HL-60 (cell line): ENCODE measurements at regions not wholly inside any gene's neighbourhood (a gene's known extent, or its start where the extent isn't known, plus 50 kb on each side); places are given as distances from the start of the nearest gene placed in this dataset.

ENCODE experiments used
- GABPA ChIP-seq: IDR thresholded peaks from 2 replicates; pipeline ENCODE4 v1.6.1; 2012; ENCODE audit warnings: low read depth
- POLR2AphosphoS5 ChIP-seq: IDR thresholded peaks from 2 replicates; pipeline ENCODE4 v1.6.1; 2012; ENCODE audit warnings: low read depth
- SPI1 ChIP-seq: IDR thresholded peaks from 2 replicates; pipeline ENCODE4 v1.6.1; 2012; ENCODE audit warnings: low read depth, mild to moderate bottlenecking, borderline replicate concordance
- TF ChIP-seq, protein P1 (sequence below): IDR thresholded peaks from one replicate; pipeline ENCODE4 v1.5.1; 2011; ENCODE audit warnings: low read length, control low read depth, inconsistent platforms; ENCODE audit not compliant: insufficient read depth

DNA sequence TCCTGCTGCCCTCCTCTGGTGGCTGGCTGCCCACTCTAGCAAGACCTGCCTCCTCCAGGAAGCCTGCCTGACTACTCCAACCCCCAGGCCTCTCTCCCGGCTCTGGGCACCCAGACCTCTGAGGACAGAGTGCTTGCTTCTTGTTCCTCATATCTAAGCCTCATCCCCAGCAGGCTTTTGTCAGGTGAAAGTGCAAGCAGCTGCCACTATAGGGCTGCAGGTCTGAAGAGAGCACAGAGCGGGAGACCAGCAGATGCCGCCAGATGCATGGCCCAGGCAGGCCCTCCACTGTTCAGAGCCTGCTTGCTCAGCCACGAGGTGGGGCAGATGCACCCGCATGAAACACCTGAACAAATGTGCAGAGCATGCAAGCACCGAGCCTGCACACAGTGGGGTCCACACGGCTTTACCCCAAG lies 73.0 kb downstream of the SERPINA3 start:
- TF ChIP-seq POLR2AphosphoS5 (no peak), GABPA (no peak), SPI1 (no peak)
- TF ChIP-seq, protein P1, sequence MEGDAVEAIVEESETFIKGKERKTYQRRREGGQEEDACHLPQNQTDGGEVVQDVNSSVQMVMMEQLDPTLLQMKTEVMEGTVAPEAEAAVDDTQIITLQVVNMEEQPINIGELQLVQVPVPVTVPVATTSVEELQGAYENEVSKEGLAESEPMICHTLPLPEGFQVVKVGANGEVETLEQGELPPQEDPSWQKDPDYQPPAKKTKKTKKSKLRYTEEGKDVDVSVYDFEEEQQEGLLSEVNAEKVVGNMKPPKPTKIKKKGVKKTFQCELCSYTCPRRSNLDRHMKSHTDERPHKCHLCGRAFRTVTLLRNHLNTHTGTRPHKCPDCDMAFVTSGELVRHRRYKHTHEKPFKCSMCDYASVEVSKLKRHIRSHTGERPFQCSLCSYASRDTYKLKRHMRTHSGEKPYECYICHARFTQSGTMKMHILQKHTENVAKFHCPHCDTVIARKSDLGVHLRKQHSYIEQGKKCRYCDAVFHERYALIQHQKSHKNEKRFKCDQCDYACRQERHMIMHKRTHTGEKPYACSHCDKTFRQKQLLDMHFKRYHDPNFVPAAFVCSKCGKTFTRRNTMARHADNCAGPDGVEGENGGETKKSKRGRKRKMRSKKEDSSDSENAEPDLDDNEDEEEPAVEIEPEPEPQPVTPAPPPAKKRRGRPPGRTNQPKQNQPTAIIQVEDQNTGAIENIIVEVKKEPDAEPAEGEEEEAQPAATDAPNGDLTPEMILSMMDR: no peak
